ENCODE measurements at regions not wholly inside any gene's neighbourhood (a gene's known extent, or its start where the extent isn't known, plus 50 kb on each side); places are given as distances from the start of the nearest gene placed in this dataset.

DNA sequence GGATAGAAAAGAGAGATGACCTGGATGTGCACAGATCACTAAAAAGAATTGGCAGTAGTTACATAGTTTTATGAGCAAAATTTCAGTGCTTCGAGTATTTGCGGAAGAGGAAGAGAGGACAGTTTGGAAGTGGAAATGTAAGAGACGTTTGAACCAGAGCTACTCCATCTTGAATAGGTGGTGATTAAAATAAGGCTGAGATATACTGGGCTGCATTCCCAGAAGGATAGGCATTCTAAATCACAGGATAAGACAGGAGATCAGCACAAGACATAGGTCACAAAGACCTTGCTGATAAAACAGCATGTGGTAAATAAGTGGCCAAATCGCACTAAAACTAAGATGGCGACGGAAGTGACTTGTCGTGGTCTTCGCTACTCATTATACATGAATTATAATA lies 453.3 kb downstream of the COL11A1 start:
- TF ChIP-seq, protein P1, sequence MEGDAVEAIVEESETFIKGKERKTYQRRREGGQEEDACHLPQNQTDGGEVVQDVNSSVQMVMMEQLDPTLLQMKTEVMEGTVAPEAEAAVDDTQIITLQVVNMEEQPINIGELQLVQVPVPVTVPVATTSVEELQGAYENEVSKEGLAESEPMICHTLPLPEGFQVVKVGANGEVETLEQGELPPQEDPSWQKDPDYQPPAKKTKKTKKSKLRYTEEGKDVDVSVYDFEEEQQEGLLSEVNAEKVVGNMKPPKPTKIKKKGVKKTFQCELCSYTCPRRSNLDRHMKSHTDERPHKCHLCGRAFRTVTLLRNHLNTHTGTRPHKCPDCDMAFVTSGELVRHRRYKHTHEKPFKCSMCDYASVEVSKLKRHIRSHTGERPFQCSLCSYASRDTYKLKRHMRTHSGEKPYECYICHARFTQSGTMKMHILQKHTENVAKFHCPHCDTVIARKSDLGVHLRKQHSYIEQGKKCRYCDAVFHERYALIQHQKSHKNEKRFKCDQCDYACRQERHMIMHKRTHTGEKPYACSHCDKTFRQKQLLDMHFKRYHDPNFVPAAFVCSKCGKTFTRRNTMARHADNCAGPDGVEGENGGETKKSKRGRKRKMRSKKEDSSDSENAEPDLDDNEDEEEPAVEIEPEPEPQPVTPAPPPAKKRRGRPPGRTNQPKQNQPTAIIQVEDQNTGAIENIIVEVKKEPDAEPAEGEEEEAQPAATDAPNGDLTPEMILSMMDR (IDR thresholded peaks at IDR 0.05; ENCODE audit: unreplicated experiment) = no peak
- Mint-ChIP-seq H3K36me3 (ENCODE audit: low read depth, unreplicated experiment) (no peaks in the 10 kb centered on the region), H3K4me1 (ENCODE audit: unreplicated experiment) (no peaks in the 10 kb centered on the region), H3K4me3 (ENCODE audit: unreplicated experiment) (no peak overlapping the region), H3K27ac (ENCODE audit: unreplicated experiment) (no peak overlapping the region), H3K9me3 (ENCODE audit: unreplicated experiment) (no peaks in the 10 kb centered on the region), H3K27me3 (ENCODE audit: unreplicated experiment) (peaks cover 2% of the 10 kb centered on the region)
- no peak for DNase-seq (ENCODE audit: low spot score)

DNA sequence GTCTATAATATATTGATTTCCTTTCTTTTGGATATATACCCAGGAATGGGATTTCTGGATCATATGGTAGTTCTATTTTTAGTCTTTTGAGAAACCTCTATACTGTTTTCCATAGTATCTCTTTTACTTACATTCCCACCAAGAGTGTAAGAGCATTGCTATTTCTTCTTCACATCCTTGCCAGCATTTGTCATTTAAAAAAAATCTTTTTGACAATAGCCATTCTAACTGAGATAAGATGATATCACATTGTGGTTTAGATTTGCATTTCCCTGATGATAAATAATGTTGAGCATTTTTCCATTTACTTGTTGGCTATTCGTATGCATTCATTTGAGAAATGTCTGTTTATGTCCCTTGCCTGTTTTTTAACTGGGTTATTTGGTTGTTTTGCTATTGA lies 467.4 kb downstream of the COL11A1 start:
- no peaks in the 10 kb centered on the region for H3K4me1 Mint-ChIP-seq (ENCODE audit: unreplicated experiment)
- no peaks in the 10 kb centered on the region for H3K36me3 Mint-ChIP-seq (ENCODE audit: low read depth, unreplicated experiment)
- H3K4me3 Mint-ChIP-seq (ENCODE audit: unreplicated experiment) = no peak overlapping the region
- TF ChIP-seq, protein P1 (IDR thresholded peaks at IDR 0.05; ENCODE audit: unreplicated experiment) = no peak
- peaks cover 2% of the 10 kb centered on the region for H3K27me3 Mint-ChIP-seq (ENCODE audit: unreplicated experiment)
- H3K9me3 Mint-ChIP-seq (ENCODE audit: unreplicated experiment) = no peaks in the 10 kb centered on the region
- H3K27ac Mint-ChIP-seq (ENCODE audit: unreplicated experiment) = no peak overlapping the region
- DNase-seq (ENCODE audit: low spot score) = no peak

DNA sequence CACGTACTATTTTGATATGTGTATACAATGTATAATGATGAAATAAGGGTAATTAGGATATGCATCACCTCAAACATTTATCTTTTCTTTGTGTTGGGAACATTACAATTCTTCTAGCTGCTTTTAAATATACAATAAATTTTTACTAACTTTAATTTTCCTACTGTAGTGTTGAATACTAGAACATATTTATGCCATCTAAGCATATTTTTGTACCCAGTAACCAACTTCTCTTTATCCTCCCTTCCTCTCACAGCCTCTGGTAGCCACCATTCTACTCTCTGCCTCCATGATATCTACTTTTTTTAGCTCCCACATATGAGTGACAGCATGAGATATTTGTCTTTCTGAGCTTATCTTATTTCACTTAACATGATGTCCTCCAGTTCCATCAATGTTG lies 468.0 kb downstream of the COL11A1 start:
- TF ChIP-seq, protein P1 (IDR thresholded peaks at IDR 0.05; ENCODE audit: unreplicated experiment) = no peak
- Mint-ChIP-seq H3K36me3 (ENCODE audit: low read depth, unreplicated experiment) (no peaks in the 10 kb centered on the region), H3K9me3 (ENCODE audit: unreplicated experiment) (no peaks in the 10 kb centered on the region)

GRCh38 chr1:102631691-102632090 lies 476.6 kb downstream of the COL11A1 start:
- no peak overlapping the region for H3K4me3 Mint-ChIP-seq (ENCODE audit: unreplicated experiment)
- no peaks in the 10 kb centered on the region for H3K9me3 Mint-ChIP-seq (ENCODE audit: unreplicated experiment)
- no peaks in the 10 kb centered on the region for H3K4me1 Mint-ChIP-seq (ENCODE audit: unreplicated experiment)
- H3K27ac Mint-ChIP-seq (ENCODE audit: unreplicated experiment) = no peak overlapping the region
- TF ChIP-seq, protein P1 (IDR thresholded peaks at IDR 0.05; ENCODE audit: unreplicated experiment) = no peak
- DNase-seq (ENCODE audit: low spot score) = no peak
- no peaks in the 10 kb centered on the region for H3K36me3 Mint-ChIP-seq (ENCODE audit: low read depth, unreplicated experiment)
- H3K27me3 Mint-ChIP-seq (ENCODE audit: unreplicated experiment) = no peaks in the 10 kb centered on the region

More for the DNA sequence above, 468.0 kb downstream of the COL11A1 start:
- H3K4me1 Mint-ChIP-seq (ENCODE audit: unreplicated experiment) = no peaks in the 10 kb centered on the region
- no peak overlapping the region for H3K27ac Mint-ChIP-seq (ENCODE audit: unreplicated experiment)
- no peak for DNase-seq (ENCODE audit: low spot score)
- no peak overlapping the region for H3K4me3 Mint-ChIP-seq (ENCODE audit: unreplicated experiment)
- H3K27me3 Mint-ChIP-seq (ENCODE audit: unreplicated experiment) = peaks cover 2% of the 10 kb centered on the region

DNA sequence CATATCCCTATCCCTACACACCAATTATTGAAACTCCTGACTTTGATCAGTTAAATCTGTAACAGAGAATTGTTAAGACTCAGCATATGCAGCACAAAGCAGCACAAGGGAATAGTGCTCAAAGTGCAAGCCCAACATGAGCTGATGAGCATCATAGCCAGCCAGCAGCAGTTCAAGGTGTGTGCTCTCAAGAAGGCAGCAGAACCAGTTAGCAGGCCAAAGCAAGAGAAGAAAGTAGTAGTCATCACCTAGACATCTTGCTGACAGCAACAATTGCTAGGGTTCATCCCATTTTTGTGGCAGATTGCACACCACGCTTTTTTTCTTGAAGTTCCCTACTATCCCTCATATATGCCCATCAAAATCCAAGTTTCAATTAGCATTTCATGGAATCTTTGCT lies 478.3 kb downstream of the COL11A1 start:
- Mint-ChIP-seq H3K4me1 (ENCODE audit: unreplicated experiment) (no peaks in the 10 kb centered on the region), H3K9me3 (ENCODE audit: unreplicated experiment) (no peaks in the 10 kb centered on the region), H3K36me3 (ENCODE audit: low read depth, unreplicated experiment) (no peaks in the 10 kb centered on the region), H3K27ac (ENCODE audit: unreplicated experiment) (no peak overlapping the region), H3K27me3 (ENCODE audit: unreplicated experiment) (no peaks in the 10 kb centered on the region), H3K4me3 (ENCODE audit: unreplicated experiment) (no peak overlapping the region)
- TF ChIP-seq, protein P1 (IDR thresholded peaks at IDR 0.05; ENCODE audit: unreplicated experiment) = no peak
- DNase-seq (ENCODE audit: low spot score) = no peak

All from endothelial cell (in vitro differentiated cells).